ENCODE measurements at regions not wholly inside any gene's neighbourhood (a gene's known extent, or its start where the extent isn't known, plus 50 kb on each side); places are given as distances from the start of the nearest gene placed in this dataset.
"Not testable (repeated sequence)": the region's sequence is repeated elsewhere in the genome, so short reads cannot be mapped to it uniquely, and the experiment has no call there.

DNA sequence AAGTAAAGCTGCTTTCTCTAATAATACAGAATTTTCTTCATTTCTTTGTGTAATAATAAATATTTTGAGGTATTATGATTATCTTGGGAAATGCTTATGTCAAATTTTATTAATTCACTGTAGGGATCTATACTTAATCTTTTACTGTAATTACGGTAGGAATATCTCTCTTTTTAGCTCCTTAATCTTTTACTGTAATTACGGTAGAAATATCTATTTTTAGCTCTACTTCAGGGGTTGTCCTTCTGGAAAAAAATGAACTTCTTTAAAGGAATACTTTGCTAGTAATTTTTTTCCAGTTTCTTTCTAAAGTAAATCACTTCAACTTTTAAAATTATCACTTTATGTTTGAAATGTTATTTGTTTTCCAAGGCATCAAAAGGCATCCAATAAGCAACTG is 2229.4 kb upstream of the AGA start:
- Histone ChIP-seq H3K4me3 (replicated peaks; ENCODE audit: low read depth, low read length) (no peak overlapping the region), H3K27me3 (replicated peaks; ENCODE audit: control insufficient read depth, insufficient read depth, low read length) (no peaks in the 10 kb centered on the region), H3K36me3 (ENCODE audit: control insufficient read depth, insufficient read depth, low read length) (no peaks in the 10 kb centered on the region)
- no peak for DNase-seq (ENCODE audit: extremely low read depth, insufficient read length)
- TF ChIP-seq, protein P1, sequence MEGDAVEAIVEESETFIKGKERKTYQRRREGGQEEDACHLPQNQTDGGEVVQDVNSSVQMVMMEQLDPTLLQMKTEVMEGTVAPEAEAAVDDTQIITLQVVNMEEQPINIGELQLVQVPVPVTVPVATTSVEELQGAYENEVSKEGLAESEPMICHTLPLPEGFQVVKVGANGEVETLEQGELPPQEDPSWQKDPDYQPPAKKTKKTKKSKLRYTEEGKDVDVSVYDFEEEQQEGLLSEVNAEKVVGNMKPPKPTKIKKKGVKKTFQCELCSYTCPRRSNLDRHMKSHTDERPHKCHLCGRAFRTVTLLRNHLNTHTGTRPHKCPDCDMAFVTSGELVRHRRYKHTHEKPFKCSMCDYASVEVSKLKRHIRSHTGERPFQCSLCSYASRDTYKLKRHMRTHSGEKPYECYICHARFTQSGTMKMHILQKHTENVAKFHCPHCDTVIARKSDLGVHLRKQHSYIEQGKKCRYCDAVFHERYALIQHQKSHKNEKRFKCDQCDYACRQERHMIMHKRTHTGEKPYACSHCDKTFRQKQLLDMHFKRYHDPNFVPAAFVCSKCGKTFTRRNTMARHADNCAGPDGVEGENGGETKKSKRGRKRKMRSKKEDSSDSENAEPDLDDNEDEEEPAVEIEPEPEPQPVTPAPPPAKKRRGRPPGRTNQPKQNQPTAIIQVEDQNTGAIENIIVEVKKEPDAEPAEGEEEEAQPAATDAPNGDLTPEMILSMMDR (IDR thresholded peaks at IDR 0.05; ENCODE audit: insufficient read depth, low read length, poor library complexity, severe bottlenecking), result no peak

DNA sequence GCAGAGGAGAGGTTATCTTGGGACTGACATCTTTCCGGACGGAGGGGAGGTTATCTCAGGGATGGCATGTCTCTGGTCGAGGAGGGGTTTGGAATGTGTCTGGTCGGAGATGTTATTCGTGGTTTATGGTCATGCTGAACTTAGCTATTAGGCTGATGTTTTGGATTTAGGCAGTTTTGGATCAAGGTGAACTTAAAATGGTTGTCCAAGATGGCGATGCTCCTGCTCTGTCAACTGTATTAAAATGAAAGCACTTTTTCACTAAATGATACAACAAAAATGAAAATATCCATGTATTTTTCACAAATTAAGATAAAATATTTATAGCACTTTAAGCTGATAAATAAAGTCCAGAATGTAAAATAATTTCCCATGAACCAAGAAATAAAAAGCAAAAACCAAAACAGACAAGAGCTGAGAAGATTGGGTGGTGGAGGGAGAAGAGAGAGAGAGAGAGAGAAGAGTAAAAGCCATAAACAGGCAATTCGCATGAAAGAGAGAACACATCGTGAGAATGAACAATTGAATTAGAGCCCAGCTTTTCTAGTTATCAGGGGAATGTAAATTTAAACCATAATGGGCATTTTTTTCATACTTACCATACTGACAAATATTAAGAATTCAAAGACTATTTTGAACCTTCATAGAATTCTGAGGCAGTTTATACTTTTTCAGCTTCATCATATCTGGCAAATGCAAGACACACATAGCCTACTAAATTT is 2236.0 kb upstream of the AGA start:
- TF ChIP-seq, protein P1 (IDR thresholded peaks at IDR 0.05; ENCODE audit: insufficient read depth, low read length, poor library complexity, severe bottlenecking), result no peak
- H3K27me3 ChIP-seq (replicated peaks; ENCODE audit: control insufficient read depth, insufficient read depth, low read length), result no peaks in the 10 kb centered on the region
- DNase-seq (ENCODE audit: extremely low read depth, insufficient read length), result no peak

DNA sequence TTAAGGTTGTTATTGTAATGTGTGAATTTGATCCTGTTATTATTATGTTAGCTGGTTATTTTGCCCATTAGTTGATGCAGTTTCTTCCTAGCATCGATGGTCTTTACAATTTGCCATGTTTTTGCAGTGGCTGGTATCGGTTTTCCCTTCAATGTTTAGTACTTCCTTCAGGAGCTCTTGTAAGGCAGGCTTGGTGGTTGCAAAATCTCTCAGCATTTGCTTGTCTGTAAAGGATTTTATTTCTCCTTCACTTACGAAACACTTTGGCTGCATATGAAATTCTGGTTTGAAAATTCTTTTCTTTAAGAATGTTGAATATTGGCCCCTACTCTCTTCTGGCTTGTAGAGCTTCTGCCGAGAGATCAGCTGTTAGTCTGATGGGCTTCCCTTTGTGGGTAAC is 2241.4 kb upstream of the AGA start:
- H3K36me3 ChIP-seq (ENCODE audit: control insufficient read depth, insufficient read depth, low read length); H3K4me3 ChIP-seq (replicated peaks; ENCODE audit: low read depth, low read length); DNase-seq (ENCODE audit: extremely low read depth, insufficient read length); H3K27me3 ChIP-seq (replicated peaks; ENCODE audit: control insufficient read depth, insufficient read depth, low read length): not testable (repeated sequence)

More for the DNA sequence above, 2236.0 kb upstream of the AGA start:
- no peak overlapping the region for H3K4me3 ChIP-seq (replicated peaks; ENCODE audit: low read depth, low read length)
- no peaks in the 10 kb centered on the region for H3K36me3 ChIP-seq (ENCODE audit: control insufficient read depth, insufficient read depth, low read length)

DNA sequence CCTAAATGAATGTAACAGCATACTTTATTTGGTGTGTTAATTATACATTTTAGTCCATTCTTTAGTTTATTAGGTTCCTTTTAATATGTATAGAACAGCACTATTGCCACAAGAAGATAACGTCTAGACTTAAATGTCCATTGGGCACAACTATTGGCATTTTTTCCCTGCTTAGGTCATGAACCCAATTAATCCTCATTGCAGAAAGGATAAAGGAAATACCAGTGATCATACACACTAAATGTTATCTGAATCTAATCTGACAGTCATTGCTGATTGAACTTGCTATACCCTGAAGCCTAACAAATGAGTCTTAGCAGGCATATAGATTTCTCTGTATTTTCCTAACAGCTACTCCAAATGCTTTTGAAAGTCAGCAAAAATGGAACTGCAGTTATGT is 2250.0 kb upstream of the AGA start:
- no peaks in the 10 kb centered on the region for H3K27me3 ChIP-seq (replicated peaks; ENCODE audit: control insufficient read depth, insufficient read depth, low read length)
- TF ChIP-seq, protein P1 (IDR thresholded peaks at IDR 0.05; ENCODE audit: insufficient read depth, low read length, poor library complexity, severe bottlenecking), result no peak
- DNase-seq (ENCODE audit: extremely low read depth, insufficient read length), result no peak
- no peaks in the 10 kb centered on the region for H3K36me3 ChIP-seq (ENCODE audit: control insufficient read depth, insufficient read depth, low read length)
- no peak overlapping the region for H3K4me3 ChIP-seq (replicated peaks; ENCODE audit: low read depth, low read length)

DNA sequence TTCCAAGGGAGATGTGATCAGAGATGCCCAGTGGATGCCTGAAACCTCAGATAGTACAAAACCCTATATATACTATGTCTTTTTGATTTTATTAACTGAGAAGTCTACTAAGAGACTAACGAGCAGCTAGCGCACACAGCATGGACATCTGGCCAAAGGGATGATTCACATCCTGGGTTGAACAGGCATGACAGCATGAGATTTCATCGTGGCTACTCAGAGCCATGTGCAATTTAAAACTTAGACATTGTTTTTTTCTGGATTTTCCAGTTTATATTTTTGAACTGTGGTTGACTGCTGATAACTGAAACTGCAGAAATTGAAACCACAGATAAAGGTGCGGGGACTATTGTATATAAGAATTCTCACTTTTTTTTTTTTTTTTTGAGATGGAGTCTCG is 2252.9 kb upstream of the AGA start:
- H3K36me3 ChIP-seq (ENCODE audit: control insufficient read depth, insufficient read depth, low read length), result no peaks in the 10 kb centered on the region

DNA sequence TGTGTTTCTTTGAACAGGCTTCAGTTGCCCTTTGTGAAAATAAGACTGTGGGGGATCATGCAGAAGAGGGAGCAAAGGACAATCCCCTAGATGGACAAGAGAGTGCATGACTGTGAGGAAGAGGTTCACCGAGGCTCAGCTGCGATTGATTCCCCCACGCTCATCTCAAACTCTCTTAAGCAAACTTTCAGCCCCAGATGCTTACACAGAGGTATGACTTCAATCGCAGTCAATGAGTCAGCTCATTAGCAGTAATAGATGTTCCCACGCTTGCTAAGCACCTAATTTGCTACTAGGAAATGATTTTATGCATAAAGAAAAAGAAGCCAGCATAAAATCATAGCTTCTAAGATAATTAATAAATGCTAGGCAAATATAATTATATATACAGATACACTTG is 2256.1 kb upstream of the AGA start:
- DNase-seq (ENCODE audit: extremely low read depth, insufficient read length), result no peak
- no peaks in the 10 kb centered on the region for H3K36me3 ChIP-seq (ENCODE audit: control insufficient read depth, insufficient read depth, low read length)
- TF ChIP-seq, protein P1 (IDR thresholded peaks at IDR 0.05; ENCODE audit: insufficient read depth, low read length, poor library complexity, severe bottlenecking), result no peak
- no peaks in the 10 kb centered on the region for H3K27me3 ChIP-seq (replicated peaks; ENCODE audit: control insufficient read depth, insufficient read depth, low read length)
- H3K4me3 ChIP-seq (replicated peaks; ENCODE audit: low read depth, low read length), result no peak overlapping the region

More for the DNA sequence above, 2252.9 kb upstream of the AGA start:
- TF ChIP-seq, protein P1 (IDR thresholded peaks at IDR 0.05; ENCODE audit: insufficient read depth, low read length, poor library complexity, severe bottlenecking), result no peak
- H3K4me3 ChIP-seq (replicated peaks; ENCODE audit: low read depth, low read length), result no peak overlapping the region
- H3K27me3 ChIP-seq (replicated peaks; ENCODE audit: control insufficient read depth, insufficient read depth, low read length), result no peaks in the 10 kb centered on the region
- no peak for DNase-seq (ENCODE audit: extremely low read depth, insufficient read length)
